ENCODE measurements at regions not wholly inside any gene's neighbourhood (a gene's known extent, or its start where the extent isn't known, plus 50 kb on each side); places are given as distances from the start of the nearest gene placed in this dataset.
"Not testable (repeated sequence)": the region's sequence is repeated elsewhere in the genome, so short reads cannot be mapped to it uniquely, and the experiment has no call there.

DNA sequence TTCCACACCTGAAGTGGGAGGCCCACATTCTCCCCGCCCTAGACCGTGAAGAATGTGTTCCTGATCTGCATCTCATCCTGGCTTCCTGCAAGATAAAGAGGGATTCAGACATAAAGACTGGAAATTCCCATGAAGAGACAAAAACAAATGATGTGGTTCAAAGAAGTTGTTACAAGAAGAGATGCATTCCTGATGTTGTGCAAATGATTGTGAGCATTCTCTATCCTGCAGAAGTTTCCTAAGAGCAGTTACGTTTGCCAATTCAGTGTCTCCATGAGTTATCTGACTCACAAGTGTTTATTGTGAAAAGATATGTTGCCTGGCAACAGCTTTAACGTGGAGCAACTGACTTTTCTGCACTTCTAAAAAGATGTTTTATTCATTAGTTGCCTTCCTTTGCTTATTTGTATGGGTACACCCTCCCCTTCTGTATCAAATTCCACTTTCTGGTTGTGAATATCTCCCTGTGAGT, 107.8 kb downstream of the ZIC4 start:
- peaks cover 0 to 9% of the 10 kb centered on the region in 2 donors for H3K4me1 ChIP-seq
- H3K4me3 ChIP-seq: no peak overlapping the region

DNA sequence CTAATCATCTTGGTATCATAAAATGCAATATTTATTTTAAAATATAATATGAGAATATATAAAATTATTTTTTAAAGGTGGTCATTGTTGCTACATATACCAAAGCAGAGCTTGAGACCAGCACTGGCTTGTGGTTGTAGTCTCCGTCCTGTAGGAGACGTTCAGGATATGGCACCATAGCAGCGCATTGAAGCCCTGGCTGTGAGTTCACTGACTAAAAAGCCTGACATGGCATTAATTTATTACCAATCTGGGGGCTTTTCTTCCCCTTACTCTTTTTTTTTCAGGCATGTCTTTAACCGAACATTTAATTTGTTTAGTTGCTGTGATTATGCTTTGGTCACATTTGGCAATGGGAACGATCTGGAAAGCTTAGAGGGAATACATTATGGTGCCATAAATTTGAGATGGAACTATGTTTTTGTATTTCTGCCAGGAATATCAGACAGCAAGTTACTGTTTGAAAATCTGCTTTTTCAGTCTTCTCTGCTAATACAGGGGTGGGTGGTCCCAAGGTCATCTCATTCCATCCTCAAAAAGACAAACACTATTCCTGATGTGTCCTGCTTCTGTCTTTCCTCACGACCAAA, 108.5 kb downstream of the ZIC4 start:
- Histone ChIP-seq H3K36me3 (no peaks in the 10 kb centered on the region), H3K27ac (no peak overlapping the region), H3K27me3 (no peaks in the 10 kb centered on the region), H3K9me3 (no peaks in the 10 kb centered on the region), H3K4me1 (peaks cover 0 to 9% of the 10 kb centered on the region in 2 donors), H3K4me3 (no peak overlapping the region)
- no peak for DNase-seq (ENCODE audit: low spot score)
- TF ChIP-seq CTCF (IDR thresholded peaks at IDR 0.05): no peak

More for the DNA sequence above, 107.8 kb downstream of the ZIC4 start:
- H3K27me3 ChIP-seq: no peaks in the 10 kb centered on the region
- H3K9me3 ChIP-seq: no peaks in the 10 kb centered on the region
- no peaks in the 10 kb centered on the region for H3K36me3 ChIP-seq
- no peak for DNase-seq (ENCODE audit: low spot score)
- H3K27ac ChIP-seq: no peak overlapping the region
- no peak for TF ChIP-seq CTCF (IDR thresholded peaks at IDR 0.05)

- not testable (repeated sequence) for H3K27ac ChIP-seq; H3K36me3 ChIP-seq; DNase-seq (ENCODE audit: low spot score); H3K4me1 ChIP-seq; H3K9me3 ChIP-seq; H3K4me3 ChIP-seq; H3K27me3 ChIP-seq
Observed at GRCh38 chr3:147287370-147287769, 119.0 kb downstream of the ZIC4 start.

DNA sequence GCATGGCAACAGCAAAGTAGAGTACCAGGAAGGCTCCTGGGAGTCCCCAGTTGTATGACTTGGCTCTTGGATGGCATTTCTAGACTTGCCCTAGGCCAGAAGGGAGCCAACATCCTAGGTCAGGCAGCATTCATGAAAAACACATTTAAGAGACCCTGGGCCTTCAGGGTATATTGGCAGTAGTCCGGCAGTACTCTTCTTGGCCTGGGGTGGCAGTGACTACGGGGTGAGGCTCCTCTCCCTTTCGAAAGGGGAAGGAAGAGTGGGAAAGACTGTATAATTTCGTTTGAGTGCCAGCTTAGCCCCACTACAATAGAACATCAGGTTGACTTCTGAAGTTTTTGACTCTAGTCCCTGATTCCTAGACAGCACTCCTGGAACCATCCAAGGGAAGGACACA, 136.4 kb downstream of the ZIC4 start:
- H3K27me3 ChIP-seq: no peaks in the 10 kb centered on the region
- no peak overlapping the region for H3K27ac ChIP-seq
- H3K9me3 ChIP-seq: peaks cover 0 to 36% of the 10 kb centered on the region in 2 donors
- no peaks in the 10 kb centered on the region for H3K4me1 ChIP-seq
- DNase-seq (ENCODE audit: low spot score): no peak
- no peak overlapping the region for H3K4me3 ChIP-seq
- no peak for TF ChIP-seq CTCF (IDR thresholded peaks at IDR 0.05)
- H3K36me3 ChIP-seq: no peaks in the 10 kb centered on the region

DNA sequence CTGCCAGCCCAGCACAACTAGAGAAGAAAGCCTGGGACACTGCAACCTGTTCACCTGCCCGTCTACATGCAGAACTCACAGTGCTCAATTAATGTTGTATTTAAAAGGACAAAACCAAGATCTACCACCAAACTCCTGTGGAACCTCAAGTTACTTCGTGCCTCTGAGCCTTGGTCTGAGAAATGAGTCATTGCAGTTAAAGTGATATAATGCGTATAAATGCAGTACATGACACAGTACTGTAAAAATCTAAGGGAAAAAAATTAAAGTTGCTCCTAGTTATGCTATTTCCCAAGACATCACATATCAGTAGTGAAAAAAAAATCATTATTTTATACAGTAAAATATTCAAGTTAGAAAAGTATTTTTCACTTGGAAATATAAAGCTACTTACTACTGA, 138.9 kb downstream of the ZIC4 start:
- Histone ChIP-seq H3K27ac (no peak overlapping the region), H3K9me3 (peaks cover 0 to 11% of the 10 kb centered on the region in 2 donors), H3K4me3 (no peak overlapping the region), H3K36me3 (no peaks in the 10 kb centered on the region), H3K27me3 (no peaks in the 10 kb centered on the region), H3K4me1 (no peaks in the 10 kb centered on the region)
- no peak for DNase-seq (ENCODE audit: low spot score)
- TF ChIP-seq CTCF (IDR thresholded peaks at IDR 0.05): no peak

- DNase-seq (ENCODE audit: low spot score): no peak
- no peak overlapping the region for H3K27ac ChIP-seq
- no peak for TF ChIP-seq CTCF (IDR thresholded peaks at IDR 0.05)
- H3K27me3 ChIP-seq: no peaks in the 10 kb centered on the region
- no peaks in the 10 kb centered on the region for H3K9me3 ChIP-seq
- no peaks in the 10 kb centered on the region for H3K36me3 ChIP-seq
- no peaks in the 10 kb centered on the region for H3K4me1 ChIP-seq
- no peak overlapping the region for H3K4me3 ChIP-seq
Observed at GRCh38 chr3:147257944-147258343, 148.4 kb downstream of the ZIC4 start.
